ENCODE measurements at regions not wholly inside any gene's neighbourhood (a gene's known extent, or its start where the extent isn't known, plus 50 kb on each side); places are given as distances from the start of the nearest gene placed in this dataset.
A peak's percentile ranks its signal among the peaks of the same experiment; 100 is the strongest.

GRCh38 chr2:149885946-149886345 lies 298.4 kb upstream of the MMADHC start:
- no peak overlapping the region for H3K4me3 ChIP-seq (ENCODE audit: low read length)
- TF ChIP-seq, protein P1, sequence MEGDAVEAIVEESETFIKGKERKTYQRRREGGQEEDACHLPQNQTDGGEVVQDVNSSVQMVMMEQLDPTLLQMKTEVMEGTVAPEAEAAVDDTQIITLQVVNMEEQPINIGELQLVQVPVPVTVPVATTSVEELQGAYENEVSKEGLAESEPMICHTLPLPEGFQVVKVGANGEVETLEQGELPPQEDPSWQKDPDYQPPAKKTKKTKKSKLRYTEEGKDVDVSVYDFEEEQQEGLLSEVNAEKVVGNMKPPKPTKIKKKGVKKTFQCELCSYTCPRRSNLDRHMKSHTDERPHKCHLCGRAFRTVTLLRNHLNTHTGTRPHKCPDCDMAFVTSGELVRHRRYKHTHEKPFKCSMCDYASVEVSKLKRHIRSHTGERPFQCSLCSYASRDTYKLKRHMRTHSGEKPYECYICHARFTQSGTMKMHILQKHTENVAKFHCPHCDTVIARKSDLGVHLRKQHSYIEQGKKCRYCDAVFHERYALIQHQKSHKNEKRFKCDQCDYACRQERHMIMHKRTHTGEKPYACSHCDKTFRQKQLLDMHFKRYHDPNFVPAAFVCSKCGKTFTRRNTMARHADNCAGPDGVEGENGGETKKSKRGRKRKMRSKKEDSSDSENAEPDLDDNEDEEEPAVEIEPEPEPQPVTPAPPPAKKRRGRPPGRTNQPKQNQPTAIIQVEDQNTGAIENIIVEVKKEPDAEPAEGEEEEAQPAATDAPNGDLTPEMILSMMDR (conservative IDR thresholded peaks at IDR 0.05; ENCODE audit: low read length), result no peak
- DNase-seq (ENCODE audit: low read depth), result no peak

DNA sequence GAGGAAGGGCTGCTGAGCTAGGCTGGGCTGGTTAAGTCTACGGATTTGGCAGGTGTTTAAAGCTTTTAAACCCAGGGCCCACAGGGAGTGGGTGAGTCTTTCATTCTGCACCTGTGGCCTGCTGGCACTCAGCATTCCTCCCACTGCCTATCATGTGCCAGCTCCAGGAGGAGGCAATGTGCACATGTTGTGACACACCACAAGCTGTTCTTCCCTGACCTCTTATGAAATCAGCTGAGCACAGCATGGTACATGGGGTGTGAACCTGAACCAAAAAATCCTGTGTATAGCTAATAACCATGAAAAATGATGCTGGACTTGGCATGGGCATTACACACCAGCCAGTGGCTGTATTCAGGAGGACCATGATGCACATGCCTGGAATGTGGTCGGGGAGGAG lies 297.9 kb upstream of the MMADHC start:
- TF ChIP-seq, protein P1 (conservative IDR thresholded peaks at IDR 0.05; ENCODE audit: low read length), result no peak
- peak; percentile 35 for DNase-seq (ENCODE audit: low read depth)
- H3K4me3 ChIP-seq (ENCODE audit: low read length), result no peak overlapping the region

GRCh38 chr2:149884871-149885270 lies 297.3 kb upstream of the MMADHC start:
- no peak overlapping the region for H3K4me3 ChIP-seq (ENCODE audit: low read length)
- TF ChIP-seq, protein P1 (conservative IDR thresholded peaks at IDR 0.05; ENCODE audit: low read length), result no peak
- no peak for DNase-seq (ENCODE audit: low read depth)

GRCh38 chr2:149877913-149878312 lies 290.3 kb upstream of the MMADHC start:
- TF ChIP-seq, protein P1 (conservative IDR thresholded peaks at IDR 0.05; ENCODE audit: low read length), result no peak
- DNase-seq (ENCODE audit: low read depth), result peak; percentile 41
- H3K4me3 ChIP-seq (ENCODE audit: low read length), result no peak overlapping the region

- no peak for DNase-seq (ENCODE audit: low read depth)
- TF ChIP-seq, protein P1 (conservative IDR thresholded peaks at IDR 0.05; ENCODE audit: low read length), result no peak
- H3K4me3 ChIP-seq (ENCODE audit: low read length), result no peak overlapping the region
Observed at GRCh38 chr2:149877074-149877473, 289.5 kb upstream of the MMADHC start.

GRCh38 chr2:149873936-149874335 lies 286.4 kb upstream of the MMADHC start:
- TF ChIP-seq, protein P1 (conservative IDR thresholded peaks at IDR 0.05; ENCODE audit: low read length), result no peak
- no peak overlapping the region for H3K4me3 ChIP-seq (ENCODE audit: low read length)
- no peak for DNase-seq (ENCODE audit: low read depth)

DNA sequence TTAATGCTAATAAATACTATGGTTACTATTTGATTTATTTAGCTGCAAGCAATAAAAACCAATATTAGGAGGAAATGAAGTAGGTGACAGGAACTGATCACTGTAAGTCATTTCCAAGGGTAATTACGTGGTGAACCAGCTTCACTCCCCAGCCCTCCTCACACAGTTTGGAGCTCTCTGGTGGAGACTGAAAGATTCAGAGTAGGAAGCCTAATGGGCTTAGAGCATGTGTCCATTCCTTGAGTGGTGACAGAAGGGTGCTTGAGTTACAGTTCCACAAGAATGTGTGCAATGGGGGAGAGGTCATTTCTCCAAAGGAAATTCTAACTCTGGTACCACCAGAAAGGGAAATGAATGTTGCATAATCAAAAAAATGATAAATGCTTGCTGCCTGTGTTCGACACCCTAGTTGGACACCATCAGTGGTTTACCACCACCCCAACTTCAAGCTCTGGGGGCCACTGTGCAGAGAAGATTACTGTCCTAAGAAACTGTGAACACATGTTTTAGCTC lies 285.1 kb upstream of the MMADHC start:
- H3K4me3 ChIP-seq (ENCODE audit: low read length), result no peak overlapping the region
- TF ChIP-seq, protein P1 (conservative IDR thresholded peaks at IDR 0.05; ENCODE audit: low read length), result no peak
- no peak for DNase-seq (ENCODE audit: low read depth)

Data from AG10803 (cell line).